NCI-H146 treated with DMSO at 0.1 percent for 48 hours (cell line): ENCODE measurements at regions not wholly inside any gene's neighbourhood (a gene's known extent, or its start where the extent isn't known, plus 50 kb on each side); places are given as distances from the start of the nearest gene placed in this dataset.

ENCODE experiments used
- DNase-seq: peaks from one replicate; lab custom pipeline; 2025; ENCODE audit not compliant: unreplicated experiment; lab: John Stamatoyannopoulos, UW

- no peak for DNase-seq
Measured at GRCh38 chr12:90428881-90429280, 526.1 kb downstream of the CCER1 start.

GRCh38 chr12:90428465-90428864, 526.5 kb downstream of the CCER1 start:
- DNase-seq: no peak

GRCh38 chr12:90423965-90424364, 531.0 kb downstream of the CCER1 start:
- no peak for DNase-seq

- no peak for DNase-seq
Measured at GRCh38 chr12:90410962-90411361, 544.0 kb downstream of the CCER1 start.

- no peak for DNase-seq
Measured at GRCh38 chr12:90407841-90408240, 547.1 kb downstream of the CCER1 start.

- DNase-seq: no peak
Measured at GRCh38 chr12:90404071-90404470, 550.9 kb downstream of the CCER1 start.

- no peak for DNase-seq
Measured at GRCh38 chr12:90401185-90401584, 553.8 kb downstream of the CCER1 start.

GRCh38 chr12:90399357-90399756, 555.6 kb downstream of the CCER1 start:
- DNase-seq: no peak

- DNase-seq: no peak
Measured at GRCh38 chr12:90398285-90398836, 556.6 kb downstream of the CCER1 start.

GRCh38 chr12:90396556-90396955, 558.4 kb downstream of the CCER1 start:
- DNase-seq: no peak

- no peak for DNase-seq
Measured at GRCh38 chr12:90393652-90394051, 561.3 kb downstream of the CCER1 start.

GRCh38 chr12:90393089-90393488, 561.9 kb downstream of the CCER1 start:
- no peak for DNase-seq

GRCh38 chr12:90390947-90391346, 564.0 kb downstream of the CCER1 start:
- DNase-seq: no peak

GRCh38 chr12:90368081-90368480, 586.9 kb downstream of the CCER1 start:
- no peak for DNase-seq

- no peak for DNase-seq
Measured at GRCh38 chr12:90366286-90366685, 588.7 kb downstream of the CCER1 start.

GRCh38 chr12:90360300-90360699, 594.7 kb downstream of the CCER1 start:
- no peak for DNase-seq

GRCh38 chr12:90355711-90356355, 599.1 kb downstream of the CCER1 start:
- no peak for DNase-seq

GRCh38 chr12:90343966-90344365, 611.0 kb downstream of the CCER1 start:
- no peak for DNase-seq

- DNase-seq: no peak
Measured at GRCh38 chr12:90342081-90342480, 612.9 kb downstream of the CCER1 start.

GRCh38 chr12:90339837-90340236, 615.1 kb downstream of the CCER1 start:
- no peak for DNase-seq

GRCh38 chr12:90338365-90338764, 616.6 kb downstream of the CCER1 start:
- no peak for DNase-seq

- no peak for DNase-seq
Measured at GRCh38 chr12:90337018-90337417, 618.0 kb downstream of the CCER1 start.

- no peak for DNase-seq
Measured at GRCh38 chr12:90335566-90335965, 619.4 kb downstream of the CCER1 start.
